IMR-90 (cell line): ENCODE measurements at regions not wholly inside any gene's neighbourhood (a gene's known extent, or its start where the extent isn't known, plus 50 kb on each side); places are given as distances from the start of the nearest gene placed in this dataset.

Experiments used
- ATAC-seq: fragments of 200-7000 bp; cut with Tn5 transposase; 2 replicates; pipeline ENCODE4 v1.9.1; 2020; ENCODE audit warnings: low read depth, mild to moderate bottlenecking, moderate library complexity
- BruUV-seq: library from RNA; stranded (reverse); fragments of 400-500 nt; replicated peaks from 2 replicates; lab custom pipeline; 2021; lab: Mats Ljungman, UMichigan
- CTCF ChIA-PET: fragments of 300-600 bp; formaldehyde crosslinking; extraction: SDS; loops from one replicate; lab custom pipeline; 2021; ENCODE audit warnings: antibody characterized with exemption; lab: Yijun Ruan, JAX
- POLR2A ChIA-PET: fragments of 300-600 bp; sonication (Branson Sonifier 250); formaldehyde crosslinking; loops from one replicate; lab custom pipeline; 2022; ENCODE audit warnings: antibody characterized with exemption; ENCODE audit not compliant: unreplicated experiment; lab: Charles Lee
- DNase-seq: peaks from one replicate; pipeline ENCODE4 v3.0.0; 2013
- H2AFZ ChIP-seq: replicated peaks from 2 replicates; pipeline ENCODE3; 2013; ENCODE audit warnings: low read length, mild to moderate bottlenecking; ENCODE audit not compliant: poor library complexity
- H2AK5ac ChIP-seq: 2 replicates; pipeline ENCODE4 v1.6.1; 2013; ENCODE audit warnings: low read depth, low read length, inconsistent platforms
- H2AK9ac ChIP-seq: replicated peaks from 2 replicates; pipeline ENCODE3; 2013; ENCODE audit warnings: mild to moderate bottlenecking, low read depth, low read length, moderate library complexity; ENCODE audit not compliant: poor library complexity
- H2BK120ac ChIP-seq: 2 replicates; pipeline ENCODE4 v1.6.1; 2013; ENCODE audit warnings: low read depth, low read length, inconsistent platforms
- H2BK15ac ChIP-seq: 3 replicates; pipeline ENCODE4 v1.6.1; 2013; ENCODE audit warnings: low read depth, low read length, inconsistent platforms
- H2BK20ac ChIP-seq: 2 replicates; pipeline ENCODE4 v1.6.1; 2013; ENCODE audit warnings: low read depth, mild to moderate bottlenecking, inconsistent platforms, low read length, moderate library complexity
- H2BK5ac ChIP-seq: 2 replicates; pipeline ENCODE4 v1.6.1; 2013; ENCODE audit warnings: mild to moderate bottlenecking, low read depth, low read length, inconsistent platforms; ENCODE audit not compliant: poor library complexity, severe bottlenecking
- H3K14ac ChIP-seq: replicated peaks from 2 replicates; pipeline ENCODE4 v1.6.1; 2013; ENCODE audit warnings: low read depth, low read length, inconsistent platforms
- H3K18ac ChIP-seq: 2 replicates; pipeline ENCODE4 v1.6.1; 2013; ENCODE audit warnings: low read depth, low read length, control low read depth
- H3K23ac ChIP-seq: 2 replicates; pipeline ENCODE4 v1.6.1; 2013; ENCODE audit warnings: low read depth, low read length, inconsistent platforms
- H3K27ac ChIP-seq: 2 replicates; pipeline ENCODE4 v1.5.1; 2013; ENCODE audit warnings: mild to moderate bottlenecking, control low read depth, low read length; ENCODE audit not compliant: insufficient read depth
- H3K27me3 ChIP-seq: 2 replicates; pipeline ENCODE4 v1.6.1; 2013; ENCODE audit warnings: low read length; ENCODE audit not compliant: control insufficient read depth, insufficient read depth
- H3K36me3 ChIP-seq: 2 replicates; pipeline ENCODE4 v1.6.1; 2013; ENCODE audit warnings: low read length, mixed read lengths; ENCODE audit not compliant: control insufficient read depth, insufficient read depth
- H3K4ac ChIP-seq: 2 replicates; pipeline ENCODE4 v1.6.1; 2013; ENCODE audit warnings: low read depth, low read length, inconsistent platforms
- H3K4me1 ChIP-seq: 2 replicates; pipeline ENCODE4 v1.6.1; 2013; ENCODE audit warnings: low read length, mixed read lengths; ENCODE audit not compliant: control insufficient read depth, insufficient read depth
- H3K4me2 ChIP-seq: 2 replicates; pipeline ENCODE4 v1.6.1; 2013; ENCODE audit warnings: low read depth, mild to moderate bottlenecking, control low read depth, low read length, moderate library complexity
- H3K4me3 ChIP-seq: 2 replicates; pipeline ENCODE4 v1.5.1; 2013; ENCODE audit warnings: low read depth, mild to moderate bottlenecking, control low read depth, low read length, moderate library complexity; ENCODE audit not compliant: insufficient read depth
- H3K56ac ChIP-seq: 2 replicates; pipeline ENCODE4 v1.6.1; 2013; ENCODE audit warnings: low read length, inconsistent platforms; ENCODE audit not compliant: insufficient read depth; ENCODE audit errors: extremely low read depth
- H3K79me1 ChIP-seq, 2 experiments: 2 replicates each; pipeline ENCODE4 v1.6.1; 2013; ENCODE audit warnings: low read length in 2 of 2, inconsistent platforms in 1 of 2, low read depth in 1 of 2
- H3K9ac ChIP-seq: 2 replicates; pipeline ENCODE4 v1.6.1; 2013; ENCODE audit warnings: low read depth, low read length, control low read depth
- H3K9me1 ChIP-seq: 2 replicates; pipeline ENCODE4 v1.6.1; 2013; ENCODE audit warnings: low read length, inconsistent platforms; ENCODE audit not compliant: insufficient read depth
- H3K9me3 ChIP-seq: 2 replicates; pipeline ENCODE4 v1.6.1; 2013; ENCODE audit warnings: low read length; ENCODE audit not compliant: control insufficient read depth, insufficient read depth
- H4K20me1 ChIP-seq: 2 replicates; pipeline ENCODE4 v1.6.1; 2013; ENCODE audit warnings: low read length, inconsistent platforms; ENCODE audit not compliant: insufficient read depth
- H4K5ac ChIP-seq: 2 replicates; pipeline ENCODE4 v1.6.1; 2013; ENCODE audit warnings: mild to moderate bottlenecking, low read depth, low read length, control low read depth
- H4K8ac ChIP-seq, 2 experiments: 2 replicates each; pipeline ENCODE4 v1.6.1; 2013; ENCODE audit warnings: low read depth in 2 of 2, low read length in 2 of 2, control low read depth in 1 of 2, inconsistent platforms in 1 of 2
- H4K91ac ChIP-seq: 2 replicates; pipeline ENCODE4 v1.6.1; 2013; ENCODE audit warnings: low read depth, low read length, inconsistent platforms; ENCODE audit not compliant: insufficient read depth
- BHLHE40 ChIP-seq: fragments of 150-350 bp; IDR thresholded peaks from 2 replicates; pipeline ENCODE4 v1.6.1; 2016; ENCODE audit warnings: mild to moderate bottlenecking, low read depth, low read length
- CEBPB ChIP-seq: IDR thresholded peaks from 2 replicates; pipeline ENCODE4 v1.6.1; 2012; ENCODE audit warnings: low read depth, low read length, improper control_type of control experiment
- CHD1 ChIP-seq: IDR thresholded peaks from 2 replicates; pipeline ENCODE4 v1.6.1; 2012; ENCODE audit warnings: low read depth, low read length, improper control_type of control experiment
- FOS ChIP-seq: fragments of 150-350 bp; IDR thresholded peaks from 2 replicates; pipeline ENCODE4 v1.6.1; 2016; ENCODE audit warnings: low read depth, low read length
- MAFK ChIP-seq: IDR thresholded peaks from 2 replicates; pipeline ENCODE4 v1.6.1; 2012; ENCODE audit warnings: low read depth, low read length, improper control_type of control experiment
- MAZ ChIP-seq: IDR thresholded peaks from 2 replicates; pipeline ENCODE4 v1.6.1; 2012; ENCODE audit warnings: low read depth, mild to moderate bottlenecking, low read length, improper control_type of control experiment, moderate library complexity, borderline replicate concordance
- MXI1 ChIP-seq: IDR thresholded peaks from 2 replicates; pipeline ENCODE4 v1.6.1; 2012; ENCODE audit warnings: low read depth, mild to moderate bottlenecking, low read length, moderate library complexity, borderline replicate concordance
- NFE2L2 ChIP-seq: fragments of 150-350 bp; IDR thresholded peaks from 2 replicates; pipeline ENCODE4 v1.6.1; 2016; ENCODE audit warnings: low read depth, mild to moderate bottlenecking, low read length
- POLR2A ChIP-seq: IDR thresholded peaks from 2 replicates; pipeline ENCODE4 v1.6.1; 2012; ENCODE audit warnings: mild to moderate bottlenecking, low read depth, low read length
- RAD21 ChIP-seq: IDR thresholded peaks from 2 replicates; pipeline ENCODE4 v1.6.1; 2012; ENCODE audit warnings: low read length, improper control_type of control experiment
- RCOR1 ChIP-seq: IDR thresholded peaks from 2 replicates; pipeline ENCODE4 v1.6.1; 2012; ENCODE audit warnings: mild to moderate bottlenecking, low read length, improper control_type of control experiment; ENCODE audit not compliant: insufficient replicate concordance
- RFX5 ChIP-seq: IDR thresholded peaks from 2 replicates; pipeline ENCODE4 v1.8.0; 2012; ENCODE audit warnings: low read depth, mild to moderate bottlenecking, low read length, moderate library complexity
- SMC3 ChIP-seq: fragments of 150-350 bp; IDR thresholded peaks from 2 replicates; pipeline ENCODE4 v1.6.1; 2016; ENCODE audit warnings: low read depth, mild to moderate bottlenecking, antibody characterized with exemption, low read length, moderate library complexity
- WGBS, 2 experiments: methylation state at CpG; one replicate each; pipeline versions ENCODE4 v1.1.5 to v1.1.7; 2013; ENCODE audit warnings: missing lambda C conversion rate in 2 of 2; ENCODE audit not compliant: insufficient read length in 1 of 2; ENCODE audit errors: extremely low coverage in 2 of 2; 5-methylcytosine and 5-hydroxymethylcytosine counted together
- dilution Hi-C: fragments of 300-500 bp; cut with HindIII; formaldehyde crosslinking; loops from one replicate; pipeline ENCODE4 v1.14.3; 2018; ENCODE audit warnings: low sequenced_read_pairs; ENCODE audit not compliant: unreplicated experiment
- in situ Hi-C: fragments of 300-500 bp; cut with MboI; formaldehyde crosslinking; loops from 3 replicates; pipeline ENCODE4 v1.14.3; 2019; ENCODE audit warnings: low sequenced_read_pairs, inconsistent platforms, mixed read lengths
- intact Hi-C: fragments of 100-400 bp; cut with micrococcal nuclease; formaldehyde crosslinking; loops from 2 replicates; pipeline ENCODE4 v1.10.0; 2022
- TF ChIP-seq, protein P1 (sequence below): conservative IDR thresholded peaks from 2 replicates; pipeline ENCODE4 v1.5.1; 2012; ENCODE audit warnings: mild to moderate bottlenecking, low read depth, low read length, improper control_type of control experiment
- TF ChIP-seq, protein P2 (sequence below): fragments of 150-350 bp; IDR thresholded peaks from 2 replicates; pipeline ENCODE4 v1.6.1; 2016; ENCODE audit warnings: low read depth, mild to moderate bottlenecking, low read length, moderate library complexity, borderline replicate concordance
- TF ChIP-seq, protein P3 (sequence below): fragments of 150-350 bp; IDR thresholded peaks from 2 replicates; pipeline ENCODE4 v1.6.1; 2017; ENCODE audit warnings: mild to moderate bottlenecking, antibody characterized with exemption, low read length, low read depth

GRCh38 chr3:5466717-5467116 is 279.2 kb downstream of the EDEM1 start:
- H3K79me1 ChIP-seq, result no peaks in the 10 kb centered on the region
- ChIA-PET CTCF (no interaction called here), POLR2A (no interaction called here)
- no peak overlapping the region for H4K91ac ChIP-seq
- H3K14ac ChIP-seq, result no peak overlapping the region
- no peaks in the 10 kb centered on the region for H4K20me1 ChIP-seq
- BruUV-seq, result no TSS peak
- no peak overlapping the region for H3K56ac ChIP-seq
- no peak for TF ChIP-seq NFE2L2
- TF ChIP-seq, protein P1, sequence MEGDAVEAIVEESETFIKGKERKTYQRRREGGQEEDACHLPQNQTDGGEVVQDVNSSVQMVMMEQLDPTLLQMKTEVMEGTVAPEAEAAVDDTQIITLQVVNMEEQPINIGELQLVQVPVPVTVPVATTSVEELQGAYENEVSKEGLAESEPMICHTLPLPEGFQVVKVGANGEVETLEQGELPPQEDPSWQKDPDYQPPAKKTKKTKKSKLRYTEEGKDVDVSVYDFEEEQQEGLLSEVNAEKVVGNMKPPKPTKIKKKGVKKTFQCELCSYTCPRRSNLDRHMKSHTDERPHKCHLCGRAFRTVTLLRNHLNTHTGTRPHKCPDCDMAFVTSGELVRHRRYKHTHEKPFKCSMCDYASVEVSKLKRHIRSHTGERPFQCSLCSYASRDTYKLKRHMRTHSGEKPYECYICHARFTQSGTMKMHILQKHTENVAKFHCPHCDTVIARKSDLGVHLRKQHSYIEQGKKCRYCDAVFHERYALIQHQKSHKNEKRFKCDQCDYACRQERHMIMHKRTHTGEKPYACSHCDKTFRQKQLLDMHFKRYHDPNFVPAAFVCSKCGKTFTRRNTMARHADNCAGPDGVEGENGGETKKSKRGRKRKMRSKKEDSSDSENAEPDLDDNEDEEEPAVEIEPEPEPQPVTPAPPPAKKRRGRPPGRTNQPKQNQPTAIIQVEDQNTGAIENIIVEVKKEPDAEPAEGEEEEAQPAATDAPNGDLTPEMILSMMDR, result no peak
- no peak for TF ChIP-seq RCOR1
- TF ChIP-seq SMC3, result no peak
- no peak for TF ChIP-seq RAD21
- no peak for TF ChIP-seq CEBPB
- TF ChIP-seq, protein P2, sequence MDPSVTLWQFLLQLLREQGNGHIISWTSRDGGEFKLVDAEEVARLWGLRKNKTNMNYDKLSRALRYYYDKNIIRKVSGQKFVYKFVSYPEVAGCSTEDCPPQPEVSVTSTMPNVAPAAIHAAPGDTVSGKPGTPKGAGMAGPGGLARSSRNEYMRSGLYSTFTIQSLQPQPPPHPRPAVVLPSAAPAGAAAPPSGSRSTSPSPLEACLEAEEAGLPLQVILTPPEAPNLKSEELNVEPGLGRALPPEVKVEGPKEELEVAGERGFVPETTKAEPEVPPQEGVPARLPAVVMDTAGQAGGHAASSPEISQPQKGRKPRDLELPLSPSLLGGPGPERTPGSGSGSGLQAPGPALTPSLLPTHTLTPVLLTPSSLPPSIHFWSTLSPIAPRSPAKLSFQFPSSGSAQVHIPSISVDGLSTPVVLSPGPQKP, result no peak
- no peak for TF ChIP-seq MAFK
- no peak for TF ChIP-seq CHD1
- no peak for TF ChIP-seq BHLHE40
- TF ChIP-seq MXI1, result no peak
- no peak for TF ChIP-seq POLR2A
- TF ChIP-seq, protein P3, sequence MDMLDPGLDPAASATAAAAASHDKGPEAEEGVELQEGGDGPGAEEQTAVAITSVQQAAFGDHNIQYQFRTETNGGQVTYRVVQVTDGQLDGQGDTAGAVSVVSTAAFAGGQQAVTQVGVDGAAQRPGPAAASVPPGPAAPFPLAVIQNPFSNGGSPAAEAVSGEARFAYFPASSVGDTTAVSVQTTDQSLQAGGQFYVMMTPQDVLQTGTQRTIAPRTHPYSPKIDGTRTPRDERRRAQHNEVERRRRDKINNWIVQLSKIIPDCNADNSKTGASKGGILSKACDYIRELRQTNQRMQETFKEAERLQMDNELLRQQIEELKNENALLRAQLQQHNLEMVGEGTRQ, result no peak
- TF ChIP-seq FOS, result no peak
- no peak for TF ChIP-seq MAZ
- no peak for TF ChIP-seq RFX5
- H3K4me3 ChIP-seq, result no peak overlapping the region
- no peak overlapping the region for H3K9ac ChIP-seq
- H3K18ac ChIP-seq, result no peak overlapping the region
- H3K36me3 ChIP-seq, result no peaks in the 10 kb centered on the region
- dilution Hi-C loops (no loop called here), intact Hi-C loops (no loop called here), in situ Hi-C loops (no loop called here)
- H2AK5ac ChIP-seq, result no peak overlapping the region
- no peak overlapping the region for H2BK5ac ChIP-seq
- no peaks in the 10 kb centered on the region for H3K27me3 ChIP-seq
- H4K5ac ChIP-seq, result no peak overlapping the region
- ATAC-seq, result no peak
- H2AK9ac ChIP-seq, result no peak overlapping the region
- no CpG with 5 or more reads among the region's 1 CpG for WGBS, 2 experiments
- H2AFZ ChIP-seq, result no peak overlapping the region
- no peak overlapping the region for H3K4ac ChIP-seq
- H3K4me2 ChIP-seq, result no peak overlapping the region
- DNase-seq, result no peak
- H2BK20ac ChIP-seq, result no peak overlapping the region
- no peak overlapping the region for H3K27ac ChIP-seq
- peaks cover 6% of the 10 kb centered on the region for H3K9me3 ChIP-seq
- no peaks in the 10 kb centered on the region for H3K9me1 ChIP-seq
- H3K23ac ChIP-seq, result no peak overlapping the region
- H2BK15ac ChIP-seq, result no peak overlapping the region
- H4K8ac ChIP-seq, result no peak overlapping the region
- no peak overlapping the region for H2BK120ac ChIP-seq
- H3K4me1 ChIP-seq, result no peaks in the 10 kb centered on the region
